ENCODE measurements at regions not wholly inside any gene's neighbourhood (a gene's known extent, or its start where the extent isn't known, plus 50 kb on each side); places are given as distances from the start of the nearest gene placed in this dataset.

GRCh38 chr12:18207266-18207665 lies 54.1 kb upstream of the PIK3C2G start:
- no peak for DNase-seq

- no peak for DNase-seq
These were observed 55.1 kb upstream of the PIK3C2G start for GRCh38 chr12:18206198-18206597.

- no peak for DNase-seq
These were observed 57.3 kb upstream of the PIK3C2G start for GRCh38 chr12:18204053-18204452.

GRCh38 chr12:18192119-18192518 lies 69.2 kb upstream of the PIK3C2G start:
- DNase-seq = no peak

GRCh38 chr12:18183141-18183540 lies 78.2 kb upstream of the PIK3C2G start:
- no peak for DNase-seq

GRCh38 chr12:18171571-18171970 lies 81.6 kb upstream of the RERGL start:
- DNase-seq = no peak

- no peak for DNase-seq
These were observed 78.0 kb upstream of the RERGL start for GRCh38 chr12:18168016-18168415.

- DNase-seq = no peak
These were observed 75.9 kb upstream of the RERGL start for GRCh38 chr12:18165889-18166288.

- peak; percentile 58 for DNase-seq
These were observed 75.5 kb upstream of the RERGL start for GRCh38 chr12:18165422-18165871.

- DNase-seq = no peak
These were observed 70.9 kb upstream of the RERGL start for GRCh38 chr12:18160901-18161300.

- DNase-seq = peak; percentile 29
These were observed 69.0 kb upstream of the RERGL start for GRCh38 chr12:18158774-18159557.

GRCh38 chr12:18153826-18154225 lies 63.8 kb upstream of the RERGL start:
- DNase-seq = peak; percentile 10

- no peak for DNase-seq
These were observed 61.0 kb upstream of the RERGL start for GRCh38 chr12:18151036-18151435.

GRCh38 chr12:18148961-18149360 lies 59.0 kb upstream of the RERGL start:
- no peak for DNase-seq

- no peak for DNase-seq
These were observed 56.4 kb upstream of the RERGL start for GRCh38 chr12:18146363-18146762.

- DNase-seq = no peak
These were observed 55.9 kb upstream of the RERGL start for GRCh38 chr12:18145924-18146323.

GRCh38 chr12:18141048-18141982 lies 51.3 kb upstream of the RERGL start:
- peak; percentile 70 for DNase-seq

- DNase-seq = peak; percentile 44
These were observed 50.1 kb upstream of the RERGL start for GRCh38 chr12:18139989-18140596.
